HepG2 (cell line): ENCODE measurements at regions not wholly inside any gene's neighbourhood (a gene's known extent, or its start where the extent isn't known, plus 50 kb on each side); places are given as distances from the start of the nearest gene placed in this dataset.

Experiments
- ATAC-seq: fragments of 200-7000 bp; cut with Tn5 transposase; 3 replicates; pipeline ENCODE4 v1.9.1; 2020; ENCODE audit warnings: mild to moderate bottlenecking, moderate library complexity
- BruUV-seq: library from RNA; stranded (reverse); fragments of 400-500 nt; replicated peaks from 2 replicates; lab custom pipeline; 2021; lab: Mats Ljungman, UMichigan
- CTCF ChIA-PET: fragments of 300-600 bp; formaldehyde crosslinking; extraction: SDS; loops from one replicate; lab custom pipeline; 2021; ENCODE audit warnings: low total read pairs, inconsistent platforms, low intra/inter-chr PET ratio; lab: Yijun Ruan, JAX
- POLR2A ChIA-PET: fragments of 350-600 bp; sonication (Branson Sonifier 250); formaldehyde crosslinking; loops from one replicate; lab custom pipeline; 2020; ENCODE audit warnings: antibody characterized with exemption, inconsistent platforms; lab: Yijun Ruan, JAX
- DNase-seq: peaks from one replicate; pipeline ENCODE4 v3.0.0-alpha.2; 2015; ENCODE audit warnings: low spot score
- FAIRE-seq: peaks from 3 replicates; lab custom pipeline; 2011; peaks lifted over from hg19 to GRCh38; lab: Jason Lieb, UNC
- H2AFZ ChIP-seq: one replicate; pipeline ENCODE4 v1.6.1; 2011; ENCODE audit warnings: low read length, inconsistent platforms
- H3K27ac ChIP-seq: fragments of 300-600 bp; 3 replicates; pipeline ENCODE4 v1.8.0; 2011; ENCODE audit warnings: mixed run types, mild to moderate bottlenecking, mixed read lengths, low read length, inconsistent platforms; ENCODE audit not compliant: insufficient read depth; ENCODE audit errors: extremely low read length
- H3K27me3 ChIP-seq, 2 experiments: fragments of 200-600 bp in 1 of 2; 2 replicates in 1 of 2; 3 replicates in 1 of 2; pipeline versions ENCODE4 v1.6.0 to v1.8.0; 2011; ENCODE audit warnings: low read length in 2 of 2, mild to moderate bottlenecking in 2 of 2, moderate library complexity in 2 of 2, inconsistent platforms in 1 of 2; ENCODE audit not compliant: insufficient read depth in 2 of 2, control insufficient read depth in 1 of 2
- H3K36me3 ChIP-seq, 2 experiments: fragments of 200-600 bp in 1 of 2; replicated peaks in 1 of 2; 2 replicates in 1 of 2; 3 replicates in 1 of 2; pipeline versions ENCODE4 v1.5.1 to v1.8.0; 2011; ENCODE audit warnings: low read length in 2 of 2, inconsistent platforms in 1 of 2; ENCODE audit not compliant: insufficient read depth in 2 of 2, control insufficient read depth in 1 of 2
- H3K4me1 ChIP-seq: 2 replicates; pipeline ENCODE4 v1.5.1; 2012; ENCODE audit warnings: low read length, inconsistent platforms; ENCODE audit not compliant: insufficient read depth
- H3K4me2 ChIP-seq: 2 replicates; pipeline ENCODE4 v1.6.0; 2011; ENCODE audit warnings: low read depth, low read length, inconsistent platforms
- H3K4me3 ChIP-seq, 3 experiments: fragments of 200-600 bp in 1 of 3; sonication (generic), shearing (Covaris generic) in 1 of 3; replicated peaks in 1 of 3; 2 replicates each; pipeline ENCODE4 v1.5.1; 2011 to 2016; ENCODE audit warnings: low read length in 3 of 3, inconsistent platforms in 2 of 3, low read depth in 2 of 3, mild to moderate bottlenecking in 2 of 3, control low read depth in 1 of 3, mixed read lengths in 1 of 3; ENCODE audit not compliant: insufficient read depth in 1 of 3
- H3K79me2 ChIP-seq: one replicate; pipeline ENCODE4 v1.6.1; 2011; ENCODE audit warnings: low read length, inconsistent platforms; ENCODE audit not compliant: insufficient read depth
- H3K9ac ChIP-seq: 2 replicates; pipeline ENCODE4 v1.6.0; 2011; ENCODE audit warnings: mild to moderate bottlenecking, low read depth, low read length, inconsistent platforms; ENCODE audit not compliant: insufficient read depth
- H3K9me3 ChIP-seq: 2 replicates; pipeline ENCODE4 v1.5.1; 2012; ENCODE audit warnings: mild to moderate bottlenecking, low read length
- H4K20me1 ChIP-seq: 2 replicates; pipeline ENCODE4 v1.6.0; 2011; ENCODE audit warnings: inconsistent platforms, mild to moderate bottlenecking, low read length, moderate library complexity; ENCODE audit not compliant: insufficient read depth
- FOXA1 ChIP-seq, 2 experiments: fragments of 450-650 bp in 1 of 2; sonication (generic) in 1 of 2; formaldehyde crosslinking in 1 of 2; IDR thresholded peaks; 2 replicates each; pipeline versions ENCODE4 v1.4.0 to v1.6.1; 2016 to 2020; ENCODE audit warnings: missing genetic modification reagents in 1 of 2
- GABPB1 ChIP-seq: IDR thresholded peaks from 2 replicates; pipeline ENCODE4 v1.6.1; 2016; ENCODE audit warnings: mild to moderate bottlenecking, missing genetic modification reagents, moderate library complexity, missing compliant biosample characterization
- KLF12 ChIP-seq: sonication (generic); formaldehyde crosslinking; IDR thresholded peaks from 2 replicates; pipeline ENCODE4 v1.4.0; 2020; ENCODE audit warnings: missing genetic modification reagents, borderline replicate concordance
- KLF15 ChIP-seq: sonication (generic); formaldehyde crosslinking; IDR thresholded peaks from 2 replicates; pipeline ENCODE4 v1.8.1; 2023; ENCODE audit warnings: borderline replicate concordance, mild to moderate bottlenecking, inconsistent platforms, missing genetic modification reagents, mixed read lengths
- RNF2 ChIP-seq: fragments of 450-650 bp; conservative IDR thresholded peaks from 2 replicates; pipeline ENCODE4 v1.6.1; 2016; ENCODE audit warnings: low read depth
- ZBTB8A ChIP-seq: sonication (generic); formaldehyde crosslinking; IDR thresholded peaks from 2 replicates; pipeline ENCODE4 v1.4.0; 2020; ENCODE audit warnings: mild to moderate bottlenecking, low read depth, missing genetic modification reagents, borderline replicate concordance
- ZNF33A ChIP-seq: sonication (generic); formaldehyde crosslinking; IDR thresholded peaks from 2 replicates; pipeline ENCODE4 v1.5.1; 2020; ENCODE audit warnings: missing genetic modification reagents, mild to moderate bottlenecking, moderate library complexity, borderline replicate concordance
- ZNF430 ChIP-seq: sonication (generic); formaldehyde crosslinking; IDR thresholded peaks from 2 replicates; pipeline ENCODE4 v1.9.0; 2021; ENCODE audit warnings: mild to moderate bottlenecking, missing genetic modification reagents
- WGBS: methylation state at CpG from one replicate; pipeline ENCODE4 v1.1.6; 2017; ENCODE audit warnings: low lambda C conversion rate; 5-methylcytosine and 5-hydroxymethylcytosine counted together
- in situ Hi-C: cut with HindIII; loops from 2 replicates; pipeline ENCODE4 v1.10.0; 2017; ENCODE audit warnings: low pct_unique_long_range_greater_than_20kb; ENCODE audit not compliant: extremely low pct_ligation_motif_present
- intact Hi-C: fragments of 100-400 bp; cut with micrococcal nuclease; formaldehyde crosslinking; loops from one replicate; pipeline ENCODE4 v1.10.0; 2022; ENCODE audit not compliant: unreplicated experiment
- TF ChIP-seq, protein P1 (sequence below): sonication (generic); formaldehyde crosslinking; IDR thresholded peaks from 2 replicates; pipeline ENCODE4 v1.4.0; 2020; ENCODE audit warnings: missing genetic modification reagents

DNA sequence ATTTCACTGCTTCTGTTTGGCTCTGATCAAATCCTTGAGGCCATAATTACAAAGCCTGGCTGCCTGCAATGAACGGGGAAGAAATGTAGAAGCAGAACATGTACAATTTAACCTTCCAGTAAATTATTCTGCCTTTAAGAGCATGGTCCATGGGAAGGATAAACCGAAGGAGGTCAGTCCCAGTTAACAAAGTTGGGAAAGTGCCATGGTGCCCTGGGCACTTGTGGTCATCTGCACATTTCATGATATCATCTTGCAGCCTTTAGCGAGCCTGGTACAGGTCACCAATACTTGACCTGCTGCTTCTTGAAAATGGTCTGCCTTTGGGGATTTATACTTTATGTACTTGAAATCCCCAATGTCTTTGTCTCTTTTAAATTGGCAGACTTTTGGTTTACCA, 175.9 kb upstream of the KITLG start (continued):
- TF ChIP-seq ZBTB8A (CRISPR knock-in tag): no peak
- TF ChIP-seq RNF2: no peak
- no peak for TF ChIP-seq KLF12 (CRISPR knock-in tag)

DNA sequence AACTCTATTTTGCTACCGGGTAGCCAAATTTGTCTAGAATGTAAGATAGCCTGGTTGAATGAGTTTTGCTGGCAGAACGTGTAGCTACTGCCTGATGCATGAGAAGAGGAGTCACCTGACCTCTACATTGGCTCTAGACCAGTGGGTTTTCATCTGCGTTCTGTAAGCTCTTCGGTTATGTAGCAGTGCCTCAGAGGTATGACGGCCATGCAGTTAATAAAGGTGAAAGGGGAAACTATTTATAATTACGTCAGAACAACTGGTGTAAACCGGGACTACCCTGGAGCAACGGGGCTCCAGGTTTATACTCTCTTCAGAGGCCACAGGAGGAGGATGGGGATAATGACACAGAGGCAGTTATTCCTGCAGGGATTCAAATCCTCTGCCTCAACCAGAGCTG, 173.4 kb upstream of the KITLG start:
- FAIRE-seq (no peak), DNase-seq (no peak), ATAC-seq (no peak)
- Histone ChIP-seq H3K79me2 (no peaks in the 10 kb centered on the region), H4K20me1 (no peaks in the 10 kb centered on the region), H3K4me1 (no peaks in the 10 kb centered on the region), H2AFZ (no peak overlapping the region), H3K4me3 (no peak overlapping the region), H3K27me3 (no peaks in the 10 kb centered on the region), H3K36me3 (no peaks in the 10 kb centered on the region), H3K9ac (no peak overlapping the region), H3K9me3 (no peaks in the 10 kb centered on the region), H3K4me2 (no peak overlapping the region), H3K27ac (no peak overlapping the region)
- intact Hi-C loops (no loop called here), in situ Hi-C loops (no loop called here)
- TF ChIP-seq, protein P1, sequence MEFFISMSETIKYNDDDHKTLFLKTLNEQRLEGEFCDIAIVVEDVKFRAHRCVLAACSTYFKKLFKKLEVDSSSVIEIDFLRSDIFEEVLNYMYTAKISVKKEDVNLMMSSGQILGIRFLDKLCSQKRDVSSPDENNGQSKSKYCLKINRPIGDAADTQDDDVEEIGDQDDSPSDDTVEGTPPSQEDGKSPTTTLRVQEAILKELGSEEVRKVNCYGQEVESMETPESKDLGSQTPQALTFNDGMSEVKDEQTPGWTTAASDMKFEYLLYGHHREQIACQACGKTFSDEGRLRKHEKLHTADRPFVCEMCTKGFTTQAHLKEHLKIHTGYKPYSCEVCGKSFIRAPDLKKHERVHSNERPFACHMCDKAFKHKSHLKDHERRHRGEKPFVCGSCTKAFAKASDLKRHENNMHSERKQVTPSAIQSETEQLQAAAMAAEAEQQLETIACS: no peak
- TF ChIP-seq GABPB1 (CRISPR knock-in tag) (no peak), ZNF430 (CRISPR knock-in tag) (no peak), ZNF33A (CRISPR knock-in tag) (no peak), FOXA1 (IDR thresholded peaks at IDR 0.05) (no peak), FOXA1 (CRISPR knock-in tag; IDR thresholded peaks at IDR 0.05) (no peak), KLF15 (CRISPR knock-in tag) (no peak)
- BruUV-seq: no TSS peak
- 50% methylated on average over 8 of the region's 8 CpGs for WGBS
- POLR2A ChIA-PET: no interaction called here
- CTCF ChIA-PET: no interaction called here
